Endothelial cell of umbilical vein (primary cell): ENCODE measurements at regions not wholly inside any gene's neighbourhood (a gene's known extent, or its start where the extent isn't known, plus 50 kb on each side); places are given as distances from the start of the nearest gene placed in this dataset.
"Not testable (repeated sequence)": the region's sequence is repeated elsewhere in the genome, so short reads cannot be mapped to it uniquely, and the experiment has no call there.

ENCODE experiments used
- CTCF ChIP-seq, 2 donors: IDR thresholded peaks; 1 replicate in 1 of 2; 2 replicates in 1 of 2; pipeline ENCODE4 v1.5.1; 2011; ENCODE audit warnings: low read length in 2 of 2, mild to moderate bottlenecking in 2 of 2, moderate library complexity in 2 of 2, control low read depth in 1 of 2, inconsistent platforms in 1 of 2, low read depth in 1 of 2; ENCODE audit not compliant: insufficient read depth in 1 of 2; ENCODE audit errors: extremely low read depth in 1 of 2
- EZH2 ChIP-seq: IDR thresholded peaks from 2 replicates; pipeline ENCODE4 v1.6.1; 2012; ENCODE audit warnings: borderline replicate concordance, low read depth, mild to moderate bottlenecking, moderate library complexity, low read length, inconsistent platforms; ENCODE audit not compliant: severe bottlenecking
- GATA2 ChIP-seq: IDR thresholded peaks from 2 replicates; pipeline ENCODE4 v1.7.0; 2011; ENCODE audit warnings: low read depth, mild to moderate bottlenecking, moderate library complexity, mixed read lengths, low read length; ENCODE audit not compliant: insufficient read length, insufficient read depth
- JUN ChIP-seq: IDR thresholded peaks from 2 replicates; pipeline ENCODE4 v1.6.1; 2011; ENCODE audit warnings: borderline replicate concordance, low read depth; ENCODE audit not compliant: insufficient read length, insufficient read depth
- MYC ChIP-seq: IDR thresholded peaks from one replicate; pipeline ENCODE4 v1.6.1; 2011; ENCODE audit warnings: mild to moderate bottlenecking, low read depth, low read length
- POLR2A ChIP-seq: IDR thresholded peaks from 2 replicates; pipeline ENCODE4 v1.6.1; 2012; ENCODE audit warnings: low read depth, mild to moderate bottlenecking, control low read depth, low read length
- POLR2AphosphoS5 ChIP-seq: IDR thresholded peaks from 2 replicates; pipeline ENCODE4 v1.6.1; 2012; ENCODE audit warnings: low read depth, mild to moderate bottlenecking, control low read depth, low read length, moderate library complexity; ENCODE audit not compliant: insufficient read depth
- TF ChIP-seq, protein P1 (sequence below): IDR thresholded peaks from 2 replicates; pipeline ENCODE4 v1.6.1; 2011; ENCODE audit not compliant: insufficient read depth, insufficient read length

GRCh38 chr2:131424605-131425114 lies 51.3 kb upstream of the TUBA3D start:
- TF ChIP-seq CTCF (IDR thresholded peaks at IDR 0.05; ENCODE audit: extremely low read depth in 1 of 2, insufficient read depth in 1 of 2, low read depth in 1 of 2, low read length in 2 of 2); EZH2; POLR2A; JUN; POLR2AphosphoS5; GATA2; MYC: not testable (repeated sequence)
- TF ChIP-seq, protein P1, sequence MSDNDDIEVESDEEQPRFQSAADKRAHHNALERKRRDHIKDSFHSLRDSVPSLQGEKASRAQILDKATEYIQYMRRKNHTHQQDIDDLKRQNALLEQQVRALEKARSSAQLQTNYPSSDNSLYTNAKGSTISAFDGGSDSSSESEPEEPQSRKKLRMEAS, result not testable (repeated sequence)
